Brain microvascular endothelial cell (primary cell): ENCODE measurements at regions not wholly inside any gene's neighbourhood (a gene's known extent, or its start where the extent isn't known, plus 50 kb on each side); places are given as distances from the start of the nearest gene placed in this dataset.

Experiments used
- DNase-seq: peaks from one replicate; pipeline ENCODE4 v3.0.0-alpha.2; 2020
- H3K27ac ChIP-seq: fragments of 250-450 bp; sonication (Bioruptor Pico); 2 replicates; pipeline ENCODE4 v1.5.1; 2020; ENCODE audit warnings: mild to moderate bottlenecking, moderate library complexity
- H3K27me3 ChIP-seq: fragments of 250-450 bp; sonication (Bioruptor Pico); replicated peaks from 2 replicates; pipeline ENCODE4 v1.5.1; 2020; ENCODE audit warnings: mild to moderate bottlenecking
- H3K36me3 ChIP-seq: fragments of 250-450 bp; sonication (Bioruptor Pico); replicated peaks from 2 replicates; pipeline ENCODE4 v1.5.1; 2020; ENCODE audit warnings: mild to moderate bottlenecking
- H3K4me3 ChIP-seq: 2 replicates; pipeline ENCODE4 v1.5.1; 2011; ENCODE audit warnings: low read depth, mild to moderate bottlenecking, control low read depth, low read length, moderate library complexity
- in situ Hi-C: cut with HindIII; loops from 2 replicates; pipeline ENCODE4 v1.10.0; 2017; ENCODE audit warnings: low sequenced_read_pairs, low pct_ligation_motif_present
- TF ChIP-seq, protein P1 (sequence below): IDR thresholded peaks from 2 replicates; pipeline ENCODE4 v1.5.1; 2011; ENCODE audit warnings: low read depth, mild to moderate bottlenecking, moderate library complexity, low read length, control low read depth, inconsistent platforms; ENCODE audit errors: missing control alignments

DNA sequence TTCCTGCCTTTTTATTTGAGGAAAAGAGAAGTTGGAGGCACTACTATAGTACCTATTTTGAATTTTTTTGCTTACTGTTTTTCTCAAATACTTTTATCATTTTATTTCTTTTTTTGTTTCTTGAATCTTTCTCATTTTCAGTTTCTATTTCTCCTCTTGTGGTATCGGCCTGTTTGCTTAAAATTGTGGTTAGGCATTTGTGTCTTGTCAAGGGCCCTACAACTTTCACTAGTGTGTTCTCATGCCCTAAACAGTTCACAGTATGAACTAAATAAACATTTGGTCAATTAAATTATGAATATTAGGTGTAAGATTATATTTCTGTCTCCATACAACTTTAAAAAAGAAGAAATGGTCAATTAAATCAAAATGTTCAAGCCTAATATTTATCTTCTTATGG is 613.5 kb downstream of the MBD2 start:
- H3K27ac ChIP-seq: no peak overlapping the region
- in situ Hi-C loops: no loop called here

DNA sequence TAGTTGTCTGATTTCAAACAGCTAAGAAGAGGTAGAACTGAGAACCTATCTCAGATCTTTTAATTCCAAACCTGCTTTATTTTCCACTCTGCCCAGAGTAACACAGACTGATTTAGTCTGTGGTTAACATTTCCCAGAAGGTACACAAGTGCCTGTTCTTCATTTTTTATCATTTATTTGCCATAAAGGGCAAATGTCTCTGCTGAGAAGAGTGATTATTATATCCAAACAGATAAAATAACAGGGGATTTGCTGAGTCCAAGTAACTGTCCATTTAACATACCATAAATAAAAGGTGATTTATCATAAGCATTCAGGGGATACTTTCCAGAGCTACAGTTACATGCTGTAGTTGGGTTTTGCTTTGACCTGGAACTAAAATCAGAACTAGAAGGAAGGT is 617.7 kb downstream of the MBD2 start:
- H3K27ac ChIP-seq: no peak overlapping the region
- TF ChIP-seq, protein P1, sequence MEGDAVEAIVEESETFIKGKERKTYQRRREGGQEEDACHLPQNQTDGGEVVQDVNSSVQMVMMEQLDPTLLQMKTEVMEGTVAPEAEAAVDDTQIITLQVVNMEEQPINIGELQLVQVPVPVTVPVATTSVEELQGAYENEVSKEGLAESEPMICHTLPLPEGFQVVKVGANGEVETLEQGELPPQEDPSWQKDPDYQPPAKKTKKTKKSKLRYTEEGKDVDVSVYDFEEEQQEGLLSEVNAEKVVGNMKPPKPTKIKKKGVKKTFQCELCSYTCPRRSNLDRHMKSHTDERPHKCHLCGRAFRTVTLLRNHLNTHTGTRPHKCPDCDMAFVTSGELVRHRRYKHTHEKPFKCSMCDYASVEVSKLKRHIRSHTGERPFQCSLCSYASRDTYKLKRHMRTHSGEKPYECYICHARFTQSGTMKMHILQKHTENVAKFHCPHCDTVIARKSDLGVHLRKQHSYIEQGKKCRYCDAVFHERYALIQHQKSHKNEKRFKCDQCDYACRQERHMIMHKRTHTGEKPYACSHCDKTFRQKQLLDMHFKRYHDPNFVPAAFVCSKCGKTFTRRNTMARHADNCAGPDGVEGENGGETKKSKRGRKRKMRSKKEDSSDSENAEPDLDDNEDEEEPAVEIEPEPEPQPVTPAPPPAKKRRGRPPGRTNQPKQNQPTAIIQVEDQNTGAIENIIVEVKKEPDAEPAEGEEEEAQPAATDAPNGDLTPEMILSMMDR: no peak
- no peaks in the 10 kb centered on the region for H3K36me3 ChIP-seq
- in situ Hi-C loops: no loop called here
- H3K27me3 ChIP-seq: no peaks in the 10 kb centered on the region
- no peak for DNase-seq
- no peak overlapping the region for H3K4me3 ChIP-seq

More for the DNA sequence above, 613.5 kb downstream of the MBD2 start:
- Histone ChIP-seq H3K36me3 (no peaks in the 10 kb centered on the region), H3K4me3 (no peak overlapping the region), H3K27me3 (no peaks in the 10 kb centered on the region)
- TF ChIP-seq, protein P1: no peak
- no peak for DNase-seq

DNA sequence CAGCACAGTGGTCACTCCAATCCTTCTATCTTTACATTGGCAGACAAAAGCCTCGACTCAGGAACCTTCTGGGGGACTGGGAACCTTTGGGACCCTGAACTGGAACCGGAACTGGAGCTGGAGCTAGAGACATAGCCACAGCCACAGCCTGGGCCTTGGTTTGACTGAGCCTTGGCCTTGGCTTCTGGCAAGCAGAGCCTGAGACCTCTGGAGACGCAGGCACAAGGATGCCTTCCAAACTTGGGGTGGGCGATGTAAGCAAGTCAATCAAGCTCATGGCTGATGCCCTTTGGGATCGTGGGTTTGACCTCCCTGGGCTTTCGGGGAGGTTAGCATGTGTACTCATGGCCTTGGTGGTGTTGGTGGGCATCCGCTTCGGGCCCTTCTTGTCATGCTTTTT is 619.3 kb downstream of the MBD2 start:
- H3K27ac ChIP-seq: no peak overlapping the region
- no peaks in the 10 kb centered on the region for H3K36me3 ChIP-seq
- no peak for DNase-seq
- in situ Hi-C loops: no loop called here
- H3K4me3 ChIP-seq: no peak overlapping the region
- TF ChIP-seq, protein P1: no peak
- no peaks in the 10 kb centered on the region for H3K27me3 ChIP-seq

DNA sequence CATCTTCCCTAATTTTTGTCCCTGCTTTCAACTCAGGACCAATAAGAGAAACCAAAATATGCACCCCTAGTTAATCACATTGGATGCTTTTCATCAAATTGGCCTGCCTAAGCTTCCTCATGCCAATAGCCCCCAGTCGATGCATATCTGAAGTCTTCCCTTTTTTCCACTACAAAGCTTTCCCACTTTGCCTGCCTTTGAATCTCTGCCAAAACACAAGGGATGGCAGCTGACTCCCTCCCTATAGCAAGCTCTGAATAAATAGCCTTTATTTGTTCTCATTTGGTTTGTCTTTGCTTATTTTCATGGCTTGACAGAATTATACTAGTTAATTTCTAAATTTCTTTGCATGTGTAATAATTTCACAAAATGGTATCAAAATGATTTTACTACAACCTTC is 621.2 kb downstream of the MBD2 start:
- Histone ChIP-seq H3K27me3 (no peaks in the 10 kb centered on the region), H3K27ac (no peak overlapping the region), H3K4me3 (no peak overlapping the region), H3K36me3 (no peaks in the 10 kb centered on the region)
- TF ChIP-seq, protein P1: no peak
- in situ Hi-C loops: no loop called here
- no peak for DNase-seq

DNA sequence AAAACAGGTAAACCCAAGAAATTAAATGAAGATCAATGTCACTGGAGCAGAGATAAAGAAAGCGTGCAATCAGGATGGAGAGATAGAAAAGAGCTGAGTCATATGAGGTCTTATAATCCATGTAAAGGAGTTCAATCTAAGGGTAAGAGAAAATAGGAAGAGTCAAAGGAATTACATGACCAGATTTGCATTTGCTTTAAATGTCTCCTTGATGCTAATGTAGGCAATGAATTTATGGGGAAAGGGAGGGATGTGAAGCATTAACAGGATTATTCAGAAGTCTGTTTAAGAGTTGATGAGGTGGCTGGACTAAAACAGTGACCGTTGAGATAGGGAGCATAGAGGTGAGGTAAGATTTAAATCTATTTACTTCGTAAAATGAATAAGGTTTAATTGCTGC is 623.1 kb downstream of the MBD2 start:
- H3K36me3 ChIP-seq: no peaks in the 10 kb centered on the region
- H3K27me3 ChIP-seq: no peaks in the 10 kb centered on the region
- DNase-seq: no peak
- in situ Hi-C loops: no loop called here
- H3K4me3 ChIP-seq: no peak overlapping the region
- no peak overlapping the region for H3K27ac ChIP-seq
- TF ChIP-seq, protein P1: no peak

DNA sequence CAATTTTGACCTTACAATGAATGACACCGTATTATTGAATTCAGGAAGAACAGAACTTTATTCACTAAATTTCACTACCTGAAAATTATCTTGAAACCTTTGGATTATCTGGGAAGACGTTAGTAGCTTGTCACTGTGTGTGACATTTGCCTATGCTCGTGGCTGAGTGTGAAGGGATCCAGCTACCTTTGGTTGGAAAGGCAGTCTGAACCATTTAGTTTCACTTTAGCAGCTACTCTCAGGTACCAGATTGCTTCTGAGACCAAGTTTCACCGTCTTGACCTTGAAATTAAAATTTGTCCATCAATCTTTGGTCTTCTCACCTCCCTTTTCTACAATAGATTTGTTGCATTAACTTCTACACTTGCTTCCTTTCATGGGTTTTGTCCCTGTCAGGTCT is 637.5 kb downstream of the MBD2 start:
- in situ Hi-C loops: no loop called here
- no peak overlapping the region for H3K4me3 ChIP-seq
- H3K36me3 ChIP-seq: no peaks in the 10 kb centered on the region
- no peak overlapping the region for H3K27ac ChIP-seq
- no peaks in the 10 kb centered on the region for H3K27me3 ChIP-seq
- no peak for DNase-seq
- TF ChIP-seq, protein P1: no peak
